Fibroblast of lung (primary cell): ENCODE measurements at regions not wholly inside any gene's neighbourhood (a gene's known extent, or its start where the extent isn't known, plus 50 kb on each side); places are given as distances from the start of the nearest gene placed in this dataset.

Source experiments
- DNase-seq, 2 donors: peaks; one replicate each; pipeline versions ENCODE4 v3.0.0 to v3.0.0-alpha.2; 2010; ENCODE audit warnings: low read depth in 2 of 2
- H2AFZ ChIP-seq: 2 replicates; pipeline ENCODE4 v1.5.1; 2012; ENCODE audit warnings: low read length, control low read depth, inconsistent platforms
- H3K27ac ChIP-seq: 2 replicates; pipeline ENCODE4 v1.5.1; 2011; ENCODE audit warnings: low read length, control low read depth; ENCODE audit not compliant: insufficient read depth
- H3K27me3 ChIP-seq: 2 replicates; pipeline ENCODE4 v1.5.1; 2011; ENCODE audit warnings: mild to moderate bottlenecking, low read length; ENCODE audit not compliant: control insufficient read depth, insufficient read depth
- H3K36me3 ChIP-seq: 2 replicates; pipeline ENCODE4 v1.5.1; 2011; ENCODE audit warnings: low read length; ENCODE audit not compliant: control insufficient read depth, insufficient read depth
- H3K4me1 ChIP-seq: 2 replicates; pipeline ENCODE4 v1.5.1; 2011; ENCODE audit warnings: low read length; ENCODE audit not compliant: control insufficient read depth, insufficient read depth; ENCODE audit errors: extremely low read depth
- H3K4me2 ChIP-seq: 2 replicates; pipeline ENCODE4 v1.5.1; 2011; ENCODE audit warnings: low read length, control low read depth; ENCODE audit not compliant: insufficient read depth; ENCODE audit errors: extremely low read depth
- H3K4me3 ChIP-seq, 4 experiments: fragments of 200-600 bp in 1 of 4; sonication (generic) in 1 of 4; replicated peaks in 1 of 4; 2 replicates each; pipeline ENCODE4 v1.5.1; 2011 to 2016; ENCODE audit warnings: low read length in 4 of 4, low read depth in 3 of 4, mild to moderate bottlenecking in 3 of 4, control low read depth in 2 of 4, inconsistent platforms in 1 of 4, mixed read lengths in 1 of 4; ENCODE audit not compliant: insufficient read depth in 1 of 4; ENCODE audit errors: control extremely low read depth in 1 of 4
- H3K79me2 ChIP-seq: 2 replicates; pipeline ENCODE4 v1.5.1; 2012; ENCODE audit warnings: mild to moderate bottlenecking, low read length, inconsistent platforms; ENCODE audit not compliant: control insufficient read depth, insufficient read depth
- H3K9ac ChIP-seq: 2 replicates; pipeline ENCODE4 v1.5.1; 2011; ENCODE audit warnings: mild to moderate bottlenecking, low read length, control low read depth; ENCODE audit not compliant: insufficient read depth
- H3K9me3 ChIP-seq: 2 replicates; pipeline ENCODE4 v1.5.1; 2012; ENCODE audit warnings: low read depth, low read length; ENCODE audit not compliant: control insufficient read depth, insufficient read depth
- H4K20me1 ChIP-seq: 2 replicates; pipeline ENCODE4 v1.5.1; 2011; ENCODE audit warnings: low read length; ENCODE audit not compliant: control insufficient read depth, insufficient read depth; ENCODE audit errors: extremely low read depth
- EZH2 ChIP-seq: IDR thresholded peaks from 2 replicates; pipeline ENCODE4 v1.5.1; 2012; ENCODE audit warnings: low read length, control low read depth, mild to moderate bottlenecking; ENCODE audit errors: missing control alignments
- TF ChIP-seq, protein P1 (sequence below), 2 donors: IDR thresholded peaks in 1 of 2; conservative IDR thresholded peaks in 1 of 2; 1 replicate in 1 of 2; 2 replicates in 1 of 2; pipeline ENCODE4 v1.5.1; 2011 to 2012; ENCODE audit warnings: low read length in 2 of 2, control low read depth in 1 of 2, inconsistent platforms in 1 of 2, low read depth in 1 of 2, mild to moderate bottlenecking in 1 of 2

DNA sequence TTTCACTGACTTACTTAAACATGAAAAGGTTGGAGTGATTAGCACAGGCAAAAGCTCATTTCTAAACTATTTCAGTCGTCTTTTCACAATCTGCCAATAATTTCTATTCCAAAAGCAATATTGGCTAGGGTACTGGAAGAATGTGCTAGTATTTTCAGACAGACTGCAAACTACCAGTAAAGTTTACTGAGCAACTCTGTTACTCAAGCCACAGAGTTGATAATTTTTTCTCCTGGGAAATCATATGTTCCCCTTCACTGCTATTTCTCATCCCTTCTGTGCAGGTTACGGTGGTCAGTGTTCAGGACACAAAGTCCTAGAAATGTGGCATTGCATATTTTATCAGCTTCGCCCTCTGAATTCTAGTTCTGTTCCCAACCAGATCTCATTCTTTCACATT lies 343.3 kb upstream of the TNC start:
- Histone ChIP-seq H3K79me2 (no peaks in the 10 kb centered on the region), H3K27ac (no peak overlapping the region), H3K9me3 (no peaks in the 10 kb centered on the region), H2AFZ (no peak overlapping the region), H3K27me3 (no peaks in the 10 kb centered on the region), H3K36me3 (no peaks in the 10 kb centered on the region), H3K4me1 (no peaks in the 10 kb centered on the region), H3K9ac (no peak overlapping the region), H3K4me2 (no peak overlapping the region), H3K4me3 (no peak overlapping the region), H4K20me1 (no peaks in the 10 kb centered on the region)
- TF ChIP-seq EZH2, result no peak
- TF ChIP-seq, protein P1, sequence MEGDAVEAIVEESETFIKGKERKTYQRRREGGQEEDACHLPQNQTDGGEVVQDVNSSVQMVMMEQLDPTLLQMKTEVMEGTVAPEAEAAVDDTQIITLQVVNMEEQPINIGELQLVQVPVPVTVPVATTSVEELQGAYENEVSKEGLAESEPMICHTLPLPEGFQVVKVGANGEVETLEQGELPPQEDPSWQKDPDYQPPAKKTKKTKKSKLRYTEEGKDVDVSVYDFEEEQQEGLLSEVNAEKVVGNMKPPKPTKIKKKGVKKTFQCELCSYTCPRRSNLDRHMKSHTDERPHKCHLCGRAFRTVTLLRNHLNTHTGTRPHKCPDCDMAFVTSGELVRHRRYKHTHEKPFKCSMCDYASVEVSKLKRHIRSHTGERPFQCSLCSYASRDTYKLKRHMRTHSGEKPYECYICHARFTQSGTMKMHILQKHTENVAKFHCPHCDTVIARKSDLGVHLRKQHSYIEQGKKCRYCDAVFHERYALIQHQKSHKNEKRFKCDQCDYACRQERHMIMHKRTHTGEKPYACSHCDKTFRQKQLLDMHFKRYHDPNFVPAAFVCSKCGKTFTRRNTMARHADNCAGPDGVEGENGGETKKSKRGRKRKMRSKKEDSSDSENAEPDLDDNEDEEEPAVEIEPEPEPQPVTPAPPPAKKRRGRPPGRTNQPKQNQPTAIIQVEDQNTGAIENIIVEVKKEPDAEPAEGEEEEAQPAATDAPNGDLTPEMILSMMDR (conservative IDR thresholded peaks at IDR 0.05 in 1 of 2, IDR thresholded peaks at IDR 0.05 in 1 of 2; ENCODE audit: low read depth in 1 of 2, low read length in 2 of 2), result no peak
- DNase-seq, result no peak

DNA sequence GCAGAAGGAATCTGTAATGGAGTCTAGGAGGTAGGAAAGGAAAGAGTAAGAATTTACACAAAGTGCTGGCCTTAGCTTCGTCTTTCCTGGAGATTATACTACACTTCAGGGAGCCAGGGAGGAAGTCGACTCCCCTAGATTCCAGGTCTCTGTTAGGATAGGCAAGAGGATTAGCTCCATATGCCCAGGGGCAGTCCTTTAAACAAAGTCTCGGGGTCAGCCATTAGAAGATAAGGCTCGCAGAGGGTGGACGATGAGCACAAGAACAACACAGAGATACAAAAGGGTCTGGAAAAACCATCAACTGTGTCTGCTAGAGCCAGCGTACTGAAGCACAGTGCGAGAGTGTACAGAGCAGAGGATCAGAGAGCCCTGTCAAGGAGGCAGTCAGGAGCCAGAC lies 344.7 kb upstream of the TNC start:
- TF ChIP-seq, protein P1 (conservative IDR thresholded peaks at IDR 0.05 in 1 of 2, IDR thresholded peaks at IDR 0.05 in 1 of 2; ENCODE audit: low read depth in 1 of 2, low read length in 2 of 2), result no peak
- TF ChIP-seq EZH2, result no peak
- DNase-seq, result no peak
- no peak overlapping the region for H3K4me3 ChIP-seq
- H3K4me2 ChIP-seq, result no peak overlapping the region
- H3K4me1 ChIP-seq, result no peaks in the 10 kb centered on the region
- H2AFZ ChIP-seq, result no peak overlapping the region
- H3K9me3 ChIP-seq, result no peaks in the 10 kb centered on the region
- H3K36me3 ChIP-seq, result no peaks in the 10 kb centered on the region
- H3K27me3 ChIP-seq, result no peaks in the 10 kb centered on the region
- no peaks in the 10 kb centered on the region for H3K79me2 ChIP-seq
- no peaks in the 10 kb centered on the region for H4K20me1 ChIP-seq
- no peak overlapping the region for H3K9ac ChIP-seq
- H3K27ac ChIP-seq, result no peak overlapping the region

DNA sequence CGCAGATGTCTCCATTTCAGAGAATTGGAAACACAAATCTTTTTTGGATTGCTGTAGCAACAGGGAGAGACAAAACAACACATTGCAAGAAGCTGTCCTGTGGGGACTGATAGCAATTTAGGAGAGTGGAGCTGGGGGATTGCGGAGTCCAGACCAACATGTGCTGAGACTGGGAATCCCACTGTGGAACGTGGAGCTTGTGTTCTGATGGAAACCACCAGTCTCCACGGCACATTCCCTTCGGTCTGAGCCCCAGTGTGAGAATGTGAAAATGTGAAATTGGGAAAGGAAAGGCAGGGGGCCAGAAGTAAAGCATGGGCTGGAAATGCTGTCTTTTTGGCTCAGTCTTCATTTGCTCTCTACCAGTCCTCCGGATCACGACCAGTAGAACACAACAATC lies 348.8 kb upstream of the TNC start:
- H3K4me3 ChIP-seq, result no peak overlapping the region
- no peak overlapping the region for H3K27ac ChIP-seq
- no peak for TF ChIP-seq EZH2
- TF ChIP-seq, protein P1 (conservative IDR thresholded peaks at IDR 0.05 in 1 of 2, IDR thresholded peaks at IDR 0.05 in 1 of 2; ENCODE audit: low read depth in 1 of 2, low read length in 2 of 2), result no peak
- no peak overlapping the region for H3K9ac ChIP-seq
- no peaks in the 10 kb centered on the region for H4K20me1 ChIP-seq
- H3K4me2 ChIP-seq, result no peak overlapping the region
- H3K4me1 ChIP-seq, result no peaks in the 10 kb centered on the region
- H3K9me3 ChIP-seq, result no peaks in the 10 kb centered on the region
- H2AFZ ChIP-seq, result peak overlapping the region; percentile 39
- no peak for DNase-seq
- H3K27me3 ChIP-seq, result no peaks in the 10 kb centered on the region
- no peaks in the 10 kb centered on the region for H3K79me2 ChIP-seq
- H3K36me3 ChIP-seq, result no peaks in the 10 kb centered on the region
